WTC11 (cell line): ENCODE measurements at regions not wholly inside any gene's neighbourhood (a gene's known extent, or its start where the extent isn't known, plus 50 kb on each side); places are given as distances from the start of the nearest gene placed in this dataset.

ENCODE experiments used
- ATAC-seq: fragments of 200-7000 bp; cut with Tn5 transposase; 2 replicates; pipeline ENCODE4 v1.10.0; 2021; ENCODE audit warnings: mild to moderate bottlenecking, moderate library complexity
- CTCF ChIA-PET: fragments of 300-600 bp; sonication (Branson Sonifier 250); formaldehyde crosslinking; loops from one replicate; lab custom pipeline; 2021; ENCODE audit warnings: antibody characterized with exemption; lab: Charles Lee
- POLR2A ChIA-PET: fragments of 350-600 bp; sonication (Branson Sonifier 250); formaldehyde crosslinking; loops from one replicate; lab custom pipeline; 2021; ENCODE audit warnings: antibody characterized with exemption; lab: Charles Lee
- DNase-seq: peaks from one replicate; pipeline ENCODE4 v3.0.0; 2021; ENCODE audit warnings: low spot score
- H3K27ac Mint-ChIP-seq: 2 replicates; pipeline ENCODE4 v1.8.0; 2021; ENCODE audit warnings: mixed read lengths
- H3K27me3 Mint-ChIP-seq: 2 replicates; pipeline ENCODE4 v1.8.0; 2021; ENCODE audit warnings: low read depth, mild to moderate bottlenecking, moderate library complexity, mixed read lengths
- H3K36me3 Mint-ChIP-seq: 2 replicates; pipeline ENCODE4 v1.8.0; 2021; ENCODE audit warnings: mixed read lengths
- H3K4me1 Mint-ChIP-seq: 2 replicates; pipeline ENCODE4 v1.8.0; 2022; ENCODE audit warnings: mixed read lengths
- H3K4me3 Mint-ChIP-seq: 2 replicates; pipeline ENCODE4 v1.8.0; 2021; ENCODE audit warnings: mild to moderate bottlenecking, moderate library complexity, mixed read lengths
- H3K9me3 Mint-ChIP-seq: 2 replicates; pipeline ENCODE4 v1.8.0; 2021; ENCODE audit warnings: mixed read lengths
- AFF4 ChIP-seq: sonication (generic); formaldehyde crosslinking; IDR thresholded peaks from 2 replicates; pipeline ENCODE4 v1.8.1; 2023; ENCODE audit warnings: mild to moderate bottlenecking, missing genetic modification reagents, borderline replicate concordance
- AR ChIP-seq: fragments of 250-450 bp; sonication (Bioruptor Pico); IDR thresholded peaks from 2 replicates; pipeline ENCODE4 v1.9.0; 2021; ENCODE audit warnings: mild to moderate bottlenecking
- ATF2 ChIP-seq: sonication (generic); formaldehyde crosslinking; IDR thresholded peaks from 2 replicates; pipeline ENCODE4 v1.8.1; 2022; ENCODE audit warnings: low read depth, missing genetic modification reagents, borderline replicate concordance
- ATF3 ChIP-seq: sonication (generic); formaldehyde crosslinking; conservative IDR thresholded peaks from 2 replicates; pipeline ENCODE4 v1.8.1; 2022; ENCODE audit warnings: mild to moderate bottlenecking, missing genetic modification reagents
- CBFB ChIP-seq: sonication (generic); formaldehyde crosslinking; IDR thresholded peaks from 2 replicates; pipeline ENCODE4 v1.8.1; 2022; ENCODE audit warnings: mild to moderate bottlenecking, low read depth, missing genetic modification reagents
- CDX4 ChIP-seq: fragments of 250-450 bp; sonication (Bioruptor Pico); IDR thresholded peaks from 2 replicates; pipeline ENCODE4 v1.9.0; 2021; ENCODE audit warnings: moderate library complexity, mild to moderate bottlenecking, inconsistent platforms, borderline replicate concordance
- EMX1 ChIP-seq: fragments of 250-450 bp; sonication (Bioruptor Pico); IDR thresholded peaks from 2 replicates; pipeline ENCODE4 v1.8.0; 2021; ENCODE audit warnings: mild to moderate bottlenecking
- HMGA2 ChIP-seq: fragments of 250-450 bp; sonication (Bioruptor Pico); IDR thresholded peaks from 2 replicates; pipeline ENCODE4 v1.4.0; 2021; ENCODE audit warnings: mild to moderate bottlenecking, moderate library complexity
- KAT7 ChIP-seq: sonication (generic); formaldehyde crosslinking; IDR thresholded peaks from 2 replicates; pipeline ENCODE4 v1.8.1; 2023; ENCODE audit warnings: missing genetic modification reagents, mild to moderate bottlenecking, borderline replicate concordance
- MYBL2 ChIP-seq: sonication (generic); formaldehyde crosslinking; IDR thresholded peaks from 2 replicates; pipeline ENCODE4 v1.8.1; 2023; ENCODE audit warnings: mild to moderate bottlenecking, moderate library complexity, missing genetic modification reagents
- PRDM15 ChIP-seq: sonication (generic); formaldehyde crosslinking; IDR thresholded peaks from 2 replicates; pipeline ENCODE4 v1.8.0; 2022; ENCODE audit warnings: missing genetic modification reagents
- PREB ChIP-seq: sonication (generic); formaldehyde crosslinking; IDR thresholded peaks from 2 replicates; pipeline ENCODE4 v1.8.1; 2022; ENCODE audit warnings: mild to moderate bottlenecking, missing genetic modification reagents, moderate library complexity, borderline replicate concordance
- RELA ChIP-seq: sonication (generic); formaldehyde crosslinking; IDR thresholded peaks from 2 replicates; pipeline ENCODE4 v1.8.1; 2022; ENCODE audit warnings: missing genetic modification reagents, mild to moderate bottlenecking, borderline replicate concordance
- SOX15 ChIP-seq: fragments of 250-450 bp; sonication (Bioruptor Pico); IDR thresholded peaks from 2 replicates; pipeline ENCODE4 v1.9.0; 2021; ENCODE audit warnings: mild to moderate bottlenecking
- SP1 ChIP-seq: sonication (generic); formaldehyde crosslinking; conservative IDR thresholded peaks from 2 replicates; pipeline ENCODE4 v1.8.1; 2022; ENCODE audit warnings: missing genetic modification reagents
- USF2 ChIP-seq: sonication (generic); formaldehyde crosslinking; IDR thresholded peaks from 2 replicates; pipeline ENCODE4 v1.8.1; 2023; ENCODE audit warnings: mild to moderate bottlenecking, missing genetic modification reagents, moderate library complexity
- ZNF263 ChIP-seq: sonication (generic); formaldehyde crosslinking; IDR thresholded peaks from 2 replicates; pipeline ENCODE4 v1.8.1; 2022; ENCODE audit warnings: low read depth, mild to moderate bottlenecking, moderate library complexity, missing genetic modification reagents
- ZNF416 ChIP-seq: fragments of 250-450 bp; sonication (Bioruptor Pico); IDR thresholded peaks from 2 replicates; pipeline ENCODE4 v1.9.0; 2021; ENCODE audit warnings: mild to moderate bottlenecking, inconsistent platforms

GRCh38 chr2:82158150-82158549 lies 1853.6 kb upstream of the LRRTM1 start:
- H3K4me3 Mint-ChIP-seq = no peak overlapping the region
- POLR2A ChIA-PET = no interaction called here
- no peak overlapping the region for H3K27ac Mint-ChIP-seq
- no peak for DNase-seq
- CTCF ChIA-PET = no interaction called here
- no peak for ATAC-seq
- H3K4me1 Mint-ChIP-seq = peaks cover 4% of the 10 kb centered on the region
- H3K27me3 Mint-ChIP-seq = no peaks in the 10 kb centered on the region
- no peaks in the 10 kb centered on the region for H3K36me3 Mint-ChIP-seq
- no peaks in the 10 kb centered on the region for H3K9me3 Mint-ChIP-seq
- TF ChIP-seq PREB (CRISPR knock-in tag) = no peak

- H3K27me3 Mint-ChIP-seq = no peaks in the 10 kb centered on the region
- DNase-seq (no peak), ATAC-seq (no peak)
- H3K9me3 Mint-ChIP-seq = peaks cover 3% of the 10 kb centered on the region
- TF ChIP-seq HMGA2 (no peak), RELA (CRISPR knock-in tag) (no peak), ATF3 (CRISPR knock-in tag) (no peak), EMX1 (no peak), ZNF416 (CRISPR knock-in tag) (no peak)
- H3K4me3 Mint-ChIP-seq = no peak overlapping the region
- no peaks in the 10 kb centered on the region for H3K36me3 Mint-ChIP-seq
- CTCF ChIA-PET = no interaction called here
- H3K27ac Mint-ChIP-seq = no peak overlapping the region
- H3K4me1 Mint-ChIP-seq = no peaks in the 10 kb centered on the region
- POLR2A ChIA-PET = no interaction called here
Measured at GRCh38 chr2:82155469-82155868, 1850.9 kb upstream of the LRRTM1 start.

- no peaks in the 10 kb centered on the region for H3K4me1 Mint-ChIP-seq
- ChIA-PET POLR2A (no interaction called here), CTCF (no interaction called here)
- peaks cover 25% of the 10 kb centered on the region for H3K9me3 Mint-ChIP-seq
- no peak for DNase-seq
- peaks cover 3% of the 10 kb centered on the region; the same call in 1 of the 2 replicates for H3K36me3 Mint-ChIP-seq
- no peak overlapping the region for H3K27ac Mint-ChIP-seq
- no peak for ATAC-seq
- no peaks in the 10 kb centered on the region; the same call in 1 of the 2 replicates for H3K27me3 Mint-ChIP-seq
- no peak overlapping the region for H3K4me3 Mint-ChIP-seq
- TF ChIP-seq SOX15 (CRISPR knock-in tag) (no peak), KAT7 (CRISPR knock-in tag) (no peak), CBFB (no peak), ATF2 (no peak), SP1 (CRISPR knock-in tag) (no peak), USF2 (no peak), ZNF263 (CRISPR knock-in tag) (no peak), AFF4 (no peak), AR (CRISPR knock-in tag) (no peak), CDX4 (CRISPR knock-in tag) (no peak), PRDM15 (CRISPR knock-in tag) (no peak), MYBL2 (no peak)
Measured at GRCh38 chr2:82143343-82143742, 1838.8 kb upstream of the LRRTM1 start.
